CD14-positive monocyte (primary cell): ENCODE measurements at regions not wholly inside any gene's neighbourhood (a gene's known extent, or its start where the extent isn't known, plus 50 kb on each side); places are given as distances from the start of the nearest gene placed in this dataset.

ENCODE experiments used
- DNase-seq, 3 donors: peaks; one replicate each; pipeline ENCODE4 v3.0.0-alpha.2; 2011 to 2022
- H2AFZ ChIP-seq: 2 replicates; pipeline ENCODE4 v1.6.0; 2012; ENCODE audit warnings: mild to moderate bottlenecking, low read depth, low read length, inconsistent platforms; ENCODE audit not compliant: insufficient read depth, poor library complexity, severe bottlenecking
- H3K27ac ChIP-seq, 2 donors: 1 replicate in 1 of 2; 2 replicates in 1 of 2; pipeline ENCODE4 v1.5.1; 2012 to 2013; ENCODE audit warnings: low read length in 2 of 2, control low read depth in 1 of 2, inconsistent platforms in 1 of 2, low read depth in 1 of 2, mild to moderate bottlenecking in 1 of 2
- H3K27me3 ChIP-seq, 2 donors: one replicate each; pipeline versions ENCODE4 v1.6.0 to v1.6.1; 2011 to 2013; ENCODE audit warnings: low read length in 2 of 2; ENCODE audit not compliant: control insufficient read depth in 2 of 2, insufficient read depth in 2 of 2
- H3K36me3 ChIP-seq, 2 donors: replicated peaks in 1 of 2; 1 replicate in 1 of 2; 2 replicates in 1 of 2; pipeline versions ENCODE4 v1.5.1 to v1.6.1; 2012 to 2013; ENCODE audit warnings: low read length in 2 of 2, control low read depth in 1 of 2, inconsistent platforms in 1 of 2, mild to moderate bottlenecking in 1 of 2; ENCODE audit not compliant: insufficient read depth in 2 of 2, control insufficient read depth in 1 of 2
- H3K4me1 ChIP-seq, 2 donors: 1 replicate in 1 of 2; 2 replicates in 1 of 2; pipeline versions ENCODE4 v1.5.1 to v1.6.1; 2012 to 2013; ENCODE audit warnings: low read length in 2 of 2, control low read depth in 1 of 2, inconsistent platforms in 1 of 2, mild to moderate bottlenecking in 1 of 2, moderate library complexity in 1 of 2; ENCODE audit not compliant: insufficient read depth in 2 of 2, control insufficient read depth in 1 of 2
- H3K4me2 ChIP-seq: replicated peaks from 2 replicates; pipeline ENCODE3; 2012; ENCODE audit warnings: low read length, moderate library complexity, mild to moderate bottlenecking; ENCODE audit not compliant: poor library complexity, severe bottlenecking; ENCODE audit errors: extremely low read depth
- H3K4me3 ChIP-seq, 3 experiments: fragments of 200-600 bp in 1 of 3; sonication (generic) in 1 of 3; replicated peaks in 1 of 3; 1 replicate in 2 of 3; 2 replicates in 1 of 3; pipeline ENCODE4 v1.5.1; 2011 to 2013; ENCODE audit warnings: low read length in 3 of 3, mild to moderate bottlenecking in 3 of 3, control low read depth in 2 of 3, low read depth in 2 of 3, inconsistent platforms in 1 of 3, moderate library complexity in 1 of 3
- H3K79me2 ChIP-seq: 2 replicates; pipeline ENCODE4 v1.6.0; 2012; ENCODE audit warnings: mild to moderate bottlenecking, control low read depth, inconsistent platforms, low read length, moderate library complexity; ENCODE audit not compliant: insufficient read depth
- H3K9ac ChIP-seq: 2 replicates; pipeline ENCODE4 v1.6.0; 2017; ENCODE audit warnings: low read length, mild to moderate bottlenecking; ENCODE audit not compliant: insufficient read depth, poor library complexity, severe bottlenecking
- H3K9me3 ChIP-seq, 2 donors: replicated peaks in 1 of 2; 1 replicate in 1 of 2; 2 replicates in 1 of 2; pipeline versions ENCODE4 v1.5.1 to v1.6.1; 2012 to 2013; ENCODE audit warnings: low read length in 2 of 2, control low read depth in 1 of 2; ENCODE audit not compliant: control insufficient read depth in 1 of 2, insufficient read depth in 1 of 2
- H4K20me1 ChIP-seq: 2 replicates; pipeline ENCODE4 v1.6.0; 2012; ENCODE audit warnings: mild to moderate bottlenecking, low read length, control low read depth, moderate library complexity; ENCODE audit not compliant: insufficient read depth
- H3K27ac Mint-ChIP-seq, 7 donors: one replicate each; pipeline ENCODE4 v1.8.0; 2020; ENCODE audit warnings: mild to moderate bottlenecking in 7 of 7, mixed read lengths in 7 of 7, moderate library complexity in 6 of 7, inconsistent platforms in 2 of 7
- H3K27me3 Mint-ChIP-seq, 3 donors: one replicate each; pipeline ENCODE4 v1.8.0; 2021 to 2022; ENCODE audit warnings: low read depth in 3 of 3, mild to moderate bottlenecking in 3 of 3, mixed read lengths in 3 of 3, moderate library complexity in 3 of 3, inconsistent platforms in 1 of 3
- H3K36me3 Mint-ChIP-seq, 2 donors: one replicate each; pipeline ENCODE4 v1.8.0; 2020; ENCODE audit warnings: mixed read lengths in 2 of 2, inconsistent platforms in 1 of 2, mild to moderate bottlenecking in 1 of 2
- H3K4me1 Mint-ChIP-seq: one replicate; pipeline ENCODE4 v1.8.0; 2020; ENCODE audit warnings: mild to moderate bottlenecking, mixed read lengths
- H3K4me3 Mint-ChIP-seq, 2 donors: one replicate each; pipeline ENCODE4 v1.8.0; 2020; ENCODE audit warnings: mild to moderate bottlenecking in 2 of 2, mixed read lengths in 2 of 2, moderate library complexity in 1 of 2
- H3K9me3 Mint-ChIP-seq, 7 donors: one replicate each; pipeline ENCODE4 v1.8.0; 2020 to 2022; ENCODE audit warnings: mixed read lengths in 7 of 7, mild to moderate bottlenecking in 6 of 7, moderate library complexity in 6 of 7, inconsistent platforms in 2 of 7
- CTCF ChIP-seq: fragments of 200-600 bp; IDR thresholded peaks from one replicate; pipeline ENCODE4 v1.8.0; 2022; ENCODE audit warnings: antibody characterized with exemption, mild to moderate bottlenecking
- WGBS: methylation state at CpG from one replicate; pipeline ENCODE4 v1.1.5; 2013; ENCODE audit warnings: missing lambda C conversion rate; ENCODE audit not compliant: insufficient coverage; 5-methylcytosine and 5-hydroxymethylcytosine counted together
- intact Hi-C, 2 donors: fragments of 100-400 bp; cut with micrococcal nuclease; formaldehyde crosslinking; loops; one replicate each; pipeline versions ENCODE4 v1.15.0 to v1.15.1; 2023

DNA sequence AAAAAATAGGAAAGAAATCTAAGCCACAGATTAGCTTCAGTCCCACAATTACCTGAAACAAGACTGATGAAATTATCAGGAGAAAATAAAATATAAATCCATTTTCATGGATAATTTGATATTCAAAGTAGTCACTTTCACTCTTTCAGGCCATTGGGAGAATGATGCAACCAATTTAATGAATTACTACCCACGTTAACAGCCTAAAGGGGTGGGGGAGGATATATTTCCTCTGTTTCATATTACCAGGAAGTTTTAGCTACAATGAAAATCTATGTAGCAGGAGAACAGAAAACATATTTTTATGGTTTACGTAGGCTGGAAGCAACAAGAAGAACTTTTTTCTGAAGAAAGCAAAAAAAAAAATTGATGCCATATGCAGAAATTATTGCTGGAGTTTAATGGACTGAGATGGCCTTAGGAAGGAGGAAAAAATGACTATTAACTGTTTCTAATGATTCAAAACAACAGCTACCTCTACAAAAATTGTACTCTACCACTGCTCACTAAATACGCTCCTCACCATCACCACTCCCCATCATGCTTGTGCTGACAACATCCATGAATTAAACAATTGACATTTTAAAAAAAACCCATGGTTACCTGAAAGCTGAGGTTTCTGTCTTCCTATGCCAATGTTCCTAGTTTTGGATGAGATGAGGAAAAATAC is 100.9 kb downstream of the CXXC4 start:
- no peak overlapping the region for H3K27ac Mint-ChIP-seq
- no peak for DNase-seq
- no peaks in the 10 kb centered on the region for H3K4me1 Mint-ChIP-seq
- Histone ChIP-seq H3K4me2 (no peak overlapping the region), H3K9me3 (no peaks in the 10 kb centered on the region), H3K4me1 (no peaks in the 10 kb centered on the region), H2AFZ (no peak overlapping the region), H4K20me1 (no peaks in the 10 kb centered on the region), H3K27ac (no peak overlapping the region), H3K9ac (no peak overlapping the region), H3K4me3 (no peak overlapping the region), H3K36me3 (no peaks in the 10 kb centered on the region), H3K27me3 (no peaks in the 10 kb centered on the region), H3K79me2 (no peaks in the 10 kb centered on the region)
- TF ChIP-seq CTCF = no peak
- whole genome bisulfite sequencing = no CpG with 5 or more reads among the region's 3 CpGs
- no peaks in the 10 kb centered on the region for H3K27me3 Mint-ChIP-seq
- H3K4me3 Mint-ChIP-seq = no peak overlapping the region
- H3K9me3 Mint-ChIP-seq = peaks cover 0 to 3% (median 1%) of the 10 kb centered on the region in 7 donors
- no peaks in the 10 kb centered on the region for H3K36me3 Mint-ChIP-seq
- intact Hi-C loops = no loop called here

DNA sequence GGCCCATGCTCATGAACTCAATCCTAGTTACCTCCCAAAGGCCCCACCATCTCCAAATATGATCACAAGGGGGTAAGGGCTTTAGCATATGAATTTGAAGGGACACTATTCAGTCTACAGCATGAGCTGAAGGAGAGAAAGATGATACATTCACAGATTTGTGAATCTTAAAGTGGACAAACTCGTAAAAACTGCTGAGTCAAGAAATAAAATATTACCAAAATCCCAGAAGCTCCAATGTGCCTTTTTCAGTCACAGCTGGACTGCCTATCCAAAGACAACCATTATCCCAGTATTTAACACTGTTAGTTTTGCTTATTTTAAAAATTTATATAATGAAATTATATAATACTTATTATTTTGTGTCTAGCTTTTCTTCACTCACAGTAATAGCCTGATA is 109.0 kb downstream of the CXXC4 start:
- no peak for TF ChIP-seq CTCF
- Histone ChIP-seq H3K36me3 (no peaks in the 10 kb centered on the region), H3K4me3 (no peak overlapping the region), H4K20me1 (no peaks in the 10 kb centered on the region), H3K4me2 (no peak overlapping the region), H3K9me3 (no peaks in the 10 kb centered on the region), H3K27me3 (no peaks in the 10 kb centered on the region), H3K79me2 (no peaks in the 10 kb centered on the region), H3K27ac (no peak overlapping the region), H3K4me1 (no peaks in the 10 kb centered on the region), H2AFZ (no peak overlapping the region), H3K9ac (no peak overlapping the region)
- intact Hi-C loops = no loop called here
- H3K27me3 Mint-ChIP-seq = no peaks in the 10 kb centered on the region
- no peak overlapping the region for H3K27ac Mint-ChIP-seq
- no peaks in the 10 kb centered on the region for H3K36me3 Mint-ChIP-seq
- H3K4me1 Mint-ChIP-seq = no peaks in the 10 kb centered on the region
- no CpG with 5 or more reads among the region's 1 CpG for WGBS
- H3K4me3 Mint-ChIP-seq = no peak overlapping the region
- no peak for DNase-seq
- H3K9me3 Mint-ChIP-seq = peaks cover 0 to 6% (median 0%) of the 10 kb centered on the region in 7 donors
